GM19240 (cell line): ENCODE measurements at regions not wholly inside any gene's neighbourhood (a gene's known extent, or its start where the extent isn't known, plus 50 kb on each side); places are given as distances from the start of the nearest gene placed in this dataset.

ENCODE experiments used
- DNase-seq: peaks from one replicate; pipeline ENCODE4 v3.0.0; 2011; ENCODE audit warnings: low spot score; ENCODE audit not compliant: insufficient read length

DNA sequence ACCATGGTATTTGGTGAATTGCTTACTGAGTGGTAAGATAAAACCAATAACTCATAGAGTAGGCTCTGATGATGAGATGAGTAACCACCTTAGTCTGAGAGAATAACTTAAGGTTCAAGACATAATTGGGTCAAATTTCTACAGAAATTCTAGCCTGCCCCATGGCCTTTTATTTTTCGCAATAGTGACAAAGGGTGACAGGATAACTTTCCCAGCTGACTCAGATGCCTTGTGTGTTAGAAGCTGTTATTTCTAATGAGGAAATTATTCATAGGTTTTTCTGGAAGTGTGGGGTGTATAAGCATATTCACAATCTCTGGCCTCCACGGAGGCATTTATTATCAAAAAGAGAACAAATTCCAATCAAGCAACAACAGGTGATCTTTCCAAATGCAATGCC is 159.0 kb downstream of the NUP35 start:
- no peak for DNase-seq

DNA sequence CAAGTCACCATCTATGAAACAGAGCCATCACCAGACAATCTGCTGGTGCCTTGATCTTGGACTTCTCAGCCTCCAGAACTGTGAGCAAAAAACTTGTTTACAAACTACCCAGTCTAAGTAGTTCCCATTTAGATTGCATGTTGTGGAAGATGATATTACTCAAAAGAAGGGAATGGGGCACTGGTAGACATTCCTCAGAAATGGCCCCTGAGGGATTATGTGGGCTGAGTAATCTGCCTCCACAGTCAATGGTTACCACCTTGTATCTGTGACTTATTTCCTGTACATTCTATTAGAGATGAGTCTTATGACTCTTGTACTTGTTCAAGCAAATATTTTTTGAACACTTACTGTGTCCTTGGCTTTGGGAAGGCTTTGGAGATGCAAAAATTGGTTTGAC is 160.4 kb downstream of the NUP35 start:
- no peak for DNase-seq

DNA sequence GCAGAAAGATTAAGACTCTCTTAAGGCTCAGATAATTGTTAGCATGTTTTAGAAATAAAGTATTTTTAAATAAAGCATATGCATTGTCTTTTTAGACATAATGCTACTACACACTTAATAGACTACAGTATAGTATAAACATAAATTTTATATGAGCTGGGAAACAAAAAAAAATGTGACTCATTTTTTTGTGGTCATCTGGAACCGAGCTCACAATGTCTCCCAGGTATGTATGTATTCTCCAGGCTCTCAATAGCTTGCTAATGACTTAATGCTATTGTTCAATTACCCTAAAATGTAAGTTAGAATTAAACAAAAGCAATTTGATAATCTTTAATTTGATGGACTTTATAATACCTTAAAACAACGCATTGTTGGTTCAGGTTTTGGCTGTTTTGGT is 167.2 kb downstream of the NUP35 start:
- DNase-seq = no peak

- no peak for DNase-seq
Measured at GRCh38 chr2:183292028-183292427, 167.8 kb downstream of the NUP35 start.

DNA sequence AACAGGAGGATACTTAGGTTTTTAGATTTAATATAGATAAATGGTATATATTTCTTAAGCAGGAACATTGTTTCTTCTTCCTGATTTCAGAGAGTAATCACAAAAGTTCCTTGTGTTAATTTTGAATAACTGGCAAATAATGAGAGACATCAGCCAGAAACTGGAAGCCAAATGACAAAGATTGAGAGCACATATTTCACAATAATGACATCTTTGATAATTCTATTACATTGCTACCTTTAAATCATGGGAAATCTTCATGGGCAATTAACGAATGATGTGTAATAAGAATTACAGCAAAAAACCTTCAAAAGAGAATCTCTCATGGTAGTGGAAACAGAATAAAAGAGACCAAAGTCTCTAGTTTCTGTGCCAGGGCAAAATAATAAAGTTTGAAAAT is 215.1 kb downstream of the NUP35 start:
- no peak for DNase-seq

DNA sequence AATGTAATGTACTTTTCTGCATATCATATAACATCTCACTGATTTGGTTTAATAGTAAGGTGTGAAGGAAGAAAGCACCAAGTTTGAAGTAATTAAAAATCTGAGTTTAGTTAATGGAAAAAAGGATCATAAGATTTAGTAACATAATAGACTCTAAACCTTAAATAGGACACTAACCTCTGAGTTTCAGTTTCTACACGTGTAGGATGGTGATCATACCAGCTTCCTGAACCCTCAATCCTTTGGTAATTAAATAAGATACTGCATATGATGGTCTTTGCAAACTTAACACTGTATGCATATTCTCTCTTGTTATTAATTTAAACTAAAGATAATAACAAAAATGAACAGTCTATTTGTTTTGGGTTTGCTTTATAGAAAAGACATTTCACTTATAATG is 216.8 kb downstream of the NUP35 start:
- no peak for DNase-seq

DNA sequence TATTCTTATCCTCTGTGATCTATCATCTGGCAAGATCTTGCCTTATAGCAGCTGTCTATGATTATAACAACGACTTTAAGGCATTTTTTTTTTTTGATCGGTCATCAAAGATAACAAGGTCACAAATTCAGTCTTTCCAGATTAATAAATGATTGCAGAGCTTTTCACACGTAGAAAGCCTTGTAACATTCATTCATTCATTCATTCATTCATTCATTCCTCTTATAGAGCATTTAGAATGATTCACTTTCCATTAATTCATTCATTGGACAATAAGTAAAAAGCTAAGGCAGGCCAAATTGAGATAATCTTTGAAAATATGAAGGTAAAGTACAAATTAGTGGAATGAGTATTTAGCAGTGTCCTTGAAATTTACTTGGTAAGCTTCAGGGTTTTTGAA is 223.7 kb downstream of the NUP35 start:
- no peak for DNase-seq

GRCh38 chr2:183348492-183348891 is 224.2 kb downstream of the NUP35 start:
- no peak for DNase-seq

- DNase-seq = no peak
Measured at GRCh38 chr2:183349091-183349490, 224.8 kb downstream of the NUP35 start.

DNA sequence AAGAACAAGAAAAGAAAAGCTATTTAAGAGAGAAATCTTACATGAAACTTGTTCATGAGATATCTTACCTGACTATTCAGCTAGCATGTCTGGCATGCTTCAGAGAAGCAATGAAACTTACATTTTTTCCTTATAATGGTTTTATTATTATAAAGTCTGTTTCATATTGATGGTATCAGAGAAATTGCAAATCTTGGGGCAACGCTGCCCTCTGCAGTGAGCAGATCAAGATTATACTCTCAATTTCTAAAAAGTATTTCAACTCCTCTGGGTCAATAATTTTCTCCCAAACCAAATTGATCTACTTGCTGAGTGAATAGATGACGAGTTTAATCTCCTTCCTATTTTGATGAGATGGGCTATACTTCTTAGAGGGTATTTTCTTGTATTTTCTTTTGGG is 235.6 kb downstream of the NUP35 start:
- no peak for DNase-seq

GRCh38 chr2:183371545-183371944 is 247.3 kb downstream of the NUP35 start:
- DNase-seq = no peak

DNA sequence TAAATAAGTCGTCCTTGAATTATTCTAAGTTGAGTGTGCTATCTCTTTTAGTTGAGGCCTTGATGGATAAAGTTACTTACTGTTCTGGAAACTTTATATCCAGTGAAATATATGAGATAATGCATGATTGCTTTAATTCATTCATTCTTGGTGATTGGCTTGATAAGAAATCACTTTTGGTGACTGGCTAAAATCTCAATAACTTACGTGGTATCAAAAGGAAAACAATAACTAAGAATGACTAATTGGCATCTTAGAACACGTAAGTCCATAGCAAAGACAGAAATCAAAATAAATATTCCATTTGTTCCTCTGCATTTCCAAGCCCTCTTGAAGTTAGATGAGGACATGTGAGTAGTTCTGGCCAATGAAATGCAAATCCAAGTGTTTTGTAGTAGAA is 251.6 kb downstream of the NUP35 start:
- DNase-seq = no peak

- DNase-seq = no peak
Measured at GRCh38 chr2:183383854-183384253, 259.6 kb downstream of the NUP35 start.

- DNase-seq = no peak
Measured at GRCh38 chr2:183389546-183390080, 265.4 kb downstream of the NUP35 start.

GRCh38 chr2:183390109-183390508 is 265.9 kb downstream of the NUP35 start:
- DNase-seq = no peak

GRCh38 chr2:183404392-183404791 is 280.1 kb downstream of the NUP35 start:
- no peak for DNase-seq

- no peak for DNase-seq
Measured at GRCh38 chr2:183408562-183408961, 284.3 kb downstream of the NUP35 start.

GRCh38 chr2:183409662-183410061 is 285.4 kb downstream of the NUP35 start:
- DNase-seq = no peak

DNA sequence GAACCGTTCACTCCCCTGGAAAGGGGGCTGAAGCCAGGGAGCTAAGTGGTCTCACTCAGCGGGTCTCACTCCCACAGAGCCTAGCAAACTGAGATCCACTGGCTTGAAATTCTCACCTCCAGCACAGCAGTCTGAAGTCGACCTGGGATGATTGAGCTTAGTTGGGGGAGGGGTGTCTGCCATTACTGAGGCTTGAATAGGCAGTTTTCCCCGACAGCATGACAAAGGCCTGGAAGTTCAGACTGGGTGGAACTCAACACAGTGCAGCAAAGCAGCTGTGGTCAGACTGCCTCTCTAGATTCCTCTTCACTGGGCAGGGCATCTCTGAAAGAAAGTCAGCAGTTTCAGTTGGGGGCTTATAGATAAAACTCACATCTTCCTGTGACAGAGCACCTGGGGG is 292.5 kb downstream of the NUP35 start:
- no peak for DNase-seq

GRCh38 chr2:183426825-183427224 is 302.6 kb downstream of the NUP35 start:
- no peak for DNase-seq

- no peak for DNase-seq
Measured at GRCh38 chr2:183427558-183427957, 303.3 kb downstream of the NUP35 start.

DNA sequence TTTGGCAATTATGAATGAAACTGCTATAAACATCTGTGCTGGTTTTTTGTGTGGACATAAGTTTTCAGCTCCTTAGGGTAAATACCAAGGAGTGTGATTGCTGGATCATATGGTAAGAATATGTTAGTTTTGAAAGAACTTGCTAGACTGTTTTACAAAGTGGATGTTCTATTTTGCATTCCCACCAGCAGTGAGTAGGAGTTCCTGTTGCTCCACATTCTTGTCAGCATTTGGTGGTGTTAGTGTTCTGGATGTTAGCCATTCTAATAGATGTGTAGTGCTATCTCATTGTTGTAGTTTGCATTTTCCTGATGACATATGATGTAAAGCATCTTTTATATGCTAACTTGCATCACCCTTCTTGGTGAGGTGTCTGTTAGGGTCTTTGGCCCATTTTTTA is 304.6 kb downstream of the NUP35 start:
- DNase-seq = no peak

GRCh38 chr2:183438541-183438940 is 314.3 kb downstream of the NUP35 start:
- no peak for DNase-seq

DNA sequence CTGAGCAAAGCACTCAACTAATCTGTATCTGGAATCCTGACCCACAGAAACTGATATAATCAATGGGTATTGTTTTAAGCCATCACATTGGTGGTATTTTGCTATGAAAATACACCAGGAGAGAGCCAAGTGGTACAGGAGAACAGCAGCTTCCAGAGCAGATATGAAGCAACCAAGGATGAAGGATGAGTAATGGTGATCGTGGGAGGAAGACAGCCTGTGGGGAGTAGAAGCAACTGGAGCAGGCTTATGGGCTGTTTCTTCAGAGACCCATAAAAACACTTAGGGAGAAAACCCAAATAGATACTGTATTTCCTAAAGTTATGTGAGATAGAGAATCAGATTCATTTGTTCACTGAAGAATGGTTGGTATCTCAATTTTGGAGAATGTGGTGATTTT is 330.8 kb downstream of the NUP35 start:
- no peak for DNase-seq
